ENCODE measurements at regions not wholly inside any gene's neighbourhood (a gene's known extent, or its start where the extent isn't known, plus 50 kb on each side); places are given as distances from the start of the nearest gene placed in this dataset.
A peak's percentile ranks its signal among the peaks of the same experiment; 100 is the strongest.
"Not testable (repeated sequence)": the region's sequence is repeated elsewhere in the genome, so short reads cannot be mapped to it uniquely, and the experiment has no call there.

DNA sequence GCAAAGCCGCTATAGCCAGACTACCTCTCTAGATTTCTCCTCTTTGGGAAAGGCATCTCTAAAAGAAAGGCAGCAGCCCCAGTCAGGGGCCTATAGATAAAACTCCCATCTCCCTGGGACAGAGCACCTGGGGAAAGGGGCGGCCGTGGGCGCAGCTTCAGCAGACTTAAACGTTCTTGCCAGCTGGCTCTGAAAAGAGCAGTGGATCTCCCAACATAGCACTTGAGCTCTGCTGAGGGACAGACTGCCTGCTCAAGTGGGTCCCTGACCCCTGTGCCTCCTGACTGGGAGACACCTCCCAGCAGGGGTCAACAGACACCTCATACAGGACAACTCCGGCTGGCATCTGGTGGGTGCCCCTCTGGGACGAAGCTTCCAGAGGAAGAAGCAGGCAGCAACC, 276.5 kb downstream of the CD109 start:
- not testable (repeated sequence) for DNase-seq

- peak; percentile 54 for DNase-seq
Observed at GRCh38 chr6:73969971-73970970, 274.3 kb downstream of the CD109 start.

DNA sequence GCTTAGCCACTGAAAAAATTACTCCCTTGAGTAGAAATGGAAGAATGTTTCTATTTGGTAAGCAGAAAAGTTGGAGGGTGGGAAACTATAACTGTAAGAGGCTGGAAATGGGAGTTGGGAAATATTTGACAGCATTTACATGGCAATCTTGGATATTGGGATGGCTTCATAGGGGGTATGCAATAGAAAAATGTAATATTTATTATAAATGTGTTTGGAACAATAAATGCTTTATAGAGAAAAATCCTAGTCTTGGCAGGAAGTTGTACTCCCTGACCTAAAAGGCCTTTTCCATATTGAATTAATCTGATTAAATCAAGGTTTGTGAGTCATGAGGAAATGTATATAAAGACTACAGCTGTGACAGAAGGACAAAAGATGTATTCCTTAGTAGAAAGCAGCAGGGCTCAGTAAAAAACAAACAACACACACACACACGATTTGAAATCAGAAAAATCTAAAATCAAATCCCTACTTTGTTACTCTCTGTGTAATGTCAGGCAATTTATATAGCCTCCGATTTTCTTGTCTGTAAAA, 272.3 kb downstream of the CD109 start:
- DNase-seq = no peak

DNA sequence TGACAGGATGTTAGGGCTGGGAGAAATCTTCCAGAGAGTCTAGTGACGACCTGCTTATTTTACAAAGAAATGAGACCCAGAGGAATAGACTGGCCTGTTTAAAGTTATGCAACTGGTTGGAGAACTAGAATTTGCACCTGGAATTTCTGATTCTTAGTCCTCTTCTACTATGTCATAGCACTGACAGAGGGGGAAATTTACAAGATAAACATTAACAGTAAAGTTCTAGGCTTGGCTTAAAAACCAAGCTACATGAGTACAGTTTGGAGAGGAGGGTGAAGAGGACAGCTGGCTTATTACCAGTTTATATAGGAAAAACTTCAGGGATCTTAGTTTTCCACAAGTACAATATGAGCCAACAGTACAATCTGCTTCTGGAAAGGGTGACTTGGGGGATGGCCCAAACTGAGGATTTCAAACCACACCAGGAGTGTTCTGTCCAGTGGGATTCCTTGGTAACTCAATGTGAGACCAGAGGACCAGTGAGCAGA, 269.6 kb downstream of the CD109 start:
- no peak for DNase-seq

DNA sequence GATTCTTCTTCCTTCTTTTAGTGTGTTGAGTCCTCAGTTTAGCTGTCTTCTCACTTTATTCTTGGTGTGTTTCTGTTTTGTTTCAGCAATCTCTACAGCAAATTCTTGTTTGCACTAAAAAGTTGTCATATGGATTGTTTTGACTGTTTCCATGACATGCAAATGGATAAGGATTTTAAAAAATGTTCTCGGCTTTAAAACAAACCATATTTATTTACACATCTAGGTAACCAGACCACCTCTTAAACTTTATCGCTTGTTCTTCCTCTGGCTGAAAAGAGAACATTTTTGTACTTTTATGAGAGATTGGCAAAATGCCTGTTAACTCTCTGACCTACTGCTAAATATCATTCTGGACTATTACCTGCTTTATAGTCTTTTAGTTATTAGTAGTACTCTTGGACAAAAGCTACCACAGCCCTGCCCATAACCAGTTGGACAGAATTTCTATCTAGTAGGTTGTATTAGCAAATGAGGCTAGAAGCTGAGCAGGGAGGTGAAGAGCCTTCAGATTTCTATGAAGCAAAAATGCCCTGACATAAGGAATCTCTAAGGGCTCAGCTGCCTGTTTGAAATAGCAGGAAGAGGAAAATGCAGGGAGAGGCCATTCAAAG, 268.3 kb downstream of the CD109 start:
- no peak for DNase-seq

GRCh38 chr6:73962884-73963283, 266.9 kb downstream of the CD109 start:
- no peak for DNase-seq

- no peak for DNase-seq
Observed at GRCh38 chr6:73956305-73956704, 260.3 kb downstream of the CD109 start.

GRCh38 chr6:73955800-73956199, 259.8 kb downstream of the CD109 start:
- no peak for DNase-seq

DNA sequence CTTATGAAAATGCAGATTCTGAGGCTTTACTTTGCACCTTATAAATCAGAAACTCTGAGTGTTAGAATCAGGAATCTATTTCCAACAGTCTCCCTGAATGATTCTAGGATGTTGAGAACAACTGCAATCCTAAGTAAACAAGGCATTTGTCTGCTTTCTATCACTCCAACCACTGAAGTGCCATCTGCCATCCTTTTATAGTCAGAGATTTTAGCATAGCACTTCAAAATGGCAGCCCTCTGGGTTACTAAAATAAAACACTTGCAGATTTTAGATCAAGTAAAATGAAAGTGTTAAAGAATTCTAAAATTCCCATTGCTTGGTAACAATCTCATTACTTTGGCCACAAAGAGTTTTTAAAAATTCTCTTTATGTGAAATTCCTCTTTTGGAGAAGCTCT, 258.9 kb downstream of the CD109 start:
- DNase-seq = no peak

DNA sequence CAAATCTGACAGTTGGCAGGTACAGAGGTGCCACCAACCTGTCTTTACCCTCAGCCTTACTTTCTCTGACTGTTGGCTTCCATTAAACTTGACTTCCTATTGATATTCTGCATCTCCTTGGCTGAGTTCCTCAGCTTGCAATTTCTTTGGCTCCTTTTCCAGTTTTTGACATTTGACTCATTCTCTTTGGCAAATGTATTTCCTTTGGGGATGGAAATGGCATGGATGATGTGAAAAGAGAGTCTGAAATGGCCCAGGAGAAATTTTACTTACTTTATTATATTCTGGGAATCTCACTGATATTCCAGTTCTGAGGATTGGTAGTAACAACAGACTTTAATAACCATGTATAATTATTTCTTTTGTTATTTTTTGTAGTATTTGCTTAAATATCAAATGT, 255.2 kb downstream of the CD109 start:
- DNase-seq = no peak

GRCh38 chr6:73943930-73944652, 248.1 kb downstream of the CD109 start:
- DNase-seq = no peak

- DNase-seq = no peak
Observed at GRCh38 chr6:73943411-73943810, 247.4 kb downstream of the CD109 start.

DNA sequence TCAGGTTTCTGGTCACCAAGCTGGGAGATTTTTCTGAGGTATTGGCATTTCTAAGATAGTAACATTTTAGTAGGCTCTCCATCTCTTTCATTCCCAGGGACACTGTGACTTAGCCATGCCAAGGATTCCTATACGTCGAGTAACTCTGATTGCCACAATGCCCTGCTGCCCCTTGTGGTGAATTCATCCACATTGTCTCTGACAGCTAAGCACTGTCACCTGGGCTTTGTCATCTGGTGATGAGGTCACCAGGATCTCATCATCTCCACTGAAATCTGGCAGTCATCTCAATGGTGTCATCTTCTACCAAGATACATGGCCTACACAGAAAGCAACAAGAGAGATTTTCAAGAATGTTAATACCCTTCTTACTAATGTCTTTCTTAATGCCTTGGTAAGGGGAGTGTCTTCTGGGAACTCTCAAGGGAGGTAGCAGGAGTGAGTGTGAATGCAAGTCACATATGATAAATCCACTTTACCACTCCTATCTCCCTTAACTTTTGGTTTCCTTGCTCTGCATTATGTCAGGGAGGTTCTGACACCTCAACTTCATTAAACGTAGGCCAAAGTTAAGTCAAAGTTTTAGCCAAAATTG, 246.7 kb downstream of the CD109 start:
- DNase-seq = peak; percentile 7

DNA sequence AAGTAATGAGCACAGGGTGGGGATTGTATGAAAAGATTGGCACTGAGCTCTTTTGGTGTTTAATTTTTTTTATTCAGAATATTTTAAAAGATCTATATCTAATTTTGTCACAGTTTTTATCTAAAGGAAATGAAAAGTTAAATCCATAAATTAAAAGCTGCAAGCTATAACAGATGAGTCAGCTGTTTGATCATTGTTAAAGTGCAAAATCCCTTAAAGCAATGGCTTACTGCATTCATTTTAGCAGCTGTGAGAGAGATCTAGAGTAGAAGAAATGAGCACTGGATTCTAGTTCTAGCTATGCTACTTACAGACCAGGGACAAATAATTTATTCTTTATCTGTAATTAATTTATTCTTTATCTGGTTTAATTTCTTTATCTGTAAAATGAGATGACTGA, 245.9 kb downstream of the CD109 start:
- no peak for DNase-seq

GRCh38 chr6:73937805-73938204, 241.8 kb downstream of the CD109 start:
- DNase-seq = no peak

GRCh38 chr6:73932866-73933265, 236.9 kb downstream of the CD109 start:
- DNase-seq = no peak

DNA sequence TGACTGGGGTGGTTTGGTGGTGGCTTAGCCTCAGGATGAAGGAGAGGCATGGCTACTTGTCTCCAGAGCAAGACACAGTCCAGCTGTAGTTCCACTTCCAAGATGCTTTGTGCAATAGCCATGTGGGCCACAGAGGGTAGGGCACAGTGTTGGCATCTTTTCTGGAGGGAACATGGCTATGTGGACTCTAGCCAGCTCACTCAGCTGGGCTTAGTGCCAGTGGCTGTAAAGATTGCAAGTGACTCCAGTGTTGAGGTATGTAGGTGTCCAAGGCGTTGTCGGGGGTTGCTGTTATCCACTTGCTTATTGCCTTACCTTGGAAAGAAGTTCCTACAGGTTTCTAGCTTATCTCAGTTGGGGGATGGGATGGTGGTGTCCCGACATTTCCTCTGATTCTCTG, 233.4 kb downstream of the CD109 start:
- DNase-seq = no peak

GRCh38 chr6:73927421-73927820, 231.4 kb downstream of the CD109 start:
- no peak for DNase-seq

DNA sequence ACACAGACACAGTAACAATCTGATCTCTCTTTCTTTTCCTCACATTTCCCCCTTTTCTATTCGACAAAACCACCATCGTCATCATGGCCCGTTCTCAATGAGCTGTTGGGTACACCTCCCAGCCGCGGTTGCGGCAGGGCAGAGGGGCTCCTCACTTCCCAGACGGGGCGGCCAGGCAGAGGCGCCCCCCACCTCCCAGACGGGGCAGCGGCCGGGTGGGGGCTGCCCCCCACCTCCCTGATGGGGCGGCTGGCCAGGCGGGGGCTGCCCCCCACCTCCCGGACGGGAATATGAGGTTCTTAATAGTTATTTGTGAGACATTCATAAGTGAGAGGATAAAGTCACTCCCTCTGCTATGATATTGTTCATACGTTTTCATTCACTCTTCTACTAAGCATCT, 229.7 kb downstream of the CD109 start:
- not testable (repeated sequence) for DNase-seq

- DNase-seq = no peak
Observed at GRCh38 chr6:73923905-73924485, 228.0 kb downstream of the CD109 start.

DNA sequence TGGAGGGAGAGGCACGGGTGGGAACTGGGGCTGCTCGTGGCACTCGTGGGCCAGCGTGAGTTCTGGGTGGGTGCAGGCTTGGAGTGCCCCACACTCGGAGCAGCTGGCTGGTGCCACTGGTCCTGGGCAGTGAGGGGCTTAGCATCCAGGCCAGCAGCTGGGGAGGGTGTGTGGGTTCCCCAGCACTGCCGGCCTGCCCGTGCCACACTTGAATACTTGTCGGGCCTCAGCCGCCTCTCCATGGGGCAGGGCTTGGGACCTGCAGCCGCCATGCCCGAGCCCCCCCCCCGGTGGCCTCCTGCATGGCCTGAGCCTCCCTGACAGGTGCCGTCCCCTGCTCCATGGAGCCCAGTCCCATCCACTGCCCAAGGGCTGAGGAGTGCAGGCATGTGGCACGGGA, 207.2 kb downstream of the CD109 start:
- no peak for DNase-seq

- no peak for DNase-seq
Observed at GRCh38 chr6:73901986-73902385, 206.0 kb downstream of the CD109 start.
